Esophagus squamous epithelium (tissue), 5 donors: ENCODE measurements at regions not wholly inside any gene's neighbourhood (a gene's known extent, or its start where the extent isn't known, plus 50 kb on each side); places are given as distances from the start of the nearest gene placed in this dataset.

ENCODE experiments used
- DNase-seq: peaks from one replicate; lab custom pipeline; 2025; lab: John Stamatoyannopoulos, UW
- H3K27ac ChIP-seq, 4 donors: fragments of 200-600 bp; sonication (generic); one replicate each; pipeline ENCODE4 v1.5.1; 2016 to 2019; ENCODE audit warnings: mild to moderate bottlenecking in 1 of 4
- H3K27me3 ChIP-seq, 4 donors: fragments of 200-600 bp; sonication (generic); 1 replicate in 3 of 4; 2 replicates in 1 of 4; pipeline versions ENCODE4 v1.5.1 to v1.6.0; 2017 to 2021; ENCODE audit warnings: antibody characterized with exemption in 1 of 4
- H3K36me3 ChIP-seq, 3 donors: fragments of 200-600 bp; sonication (generic); one replicate each; pipeline ENCODE4 v1.5.1; 2016 to 2019
- H3K4me1 ChIP-seq, 3 donors: fragments of 200-600 bp; sonication (generic); one replicate each; pipeline ENCODE4 v1.5.1; 2017 to 2019
- H3K4me3 ChIP-seq, 4 donors: fragments of 200-600 bp; sonication (generic); 1 replicate in 3 of 4; 2 replicates in 1 of 4; pipeline ENCODE4 v1.5.1; 2016 to 2019; ENCODE audit warnings: mild to moderate bottlenecking in 2 of 4, moderate library complexity in 1 of 4
- H3K9me3 ChIP-seq, 3 donors: fragments of 200-600 bp; sonication (generic); one replicate each; pipeline ENCODE4 v1.5.1; 2016 to 2019
- POLR2A ChIP-seq, 4 donors: fragments of 450-650 bp; IDR thresholded peaks; one replicate each; pipeline ENCODE4 v1.6.1; 2017; ENCODE audit warnings: antibody characterized with exemption in 4 of 4, mild to moderate bottlenecking in 4 of 4, moderate library complexity in 3 of 4
- WGBS, 2 donors: methylation state at CpG; one replicate each; pipeline ENCODE4 v1.1.5; 2018; 5-methylcytosine and 5-hydroxymethylcytosine counted together
- intact Hi-C: fragments of 100-400 bp; cut with DNase I; formaldehyde crosslinking; loops from one replicate; pipeline ENCODE4 v1.15.0; 2022
- TF ChIP-seq, protein P1 (sequence below), 6 experiments: fragments of 450-650 bp in 4 of 6; fragments of 200-600 bp in 2 of 6; sonication (generic) in 2 of 6; IDR thresholded peaks; one replicate each; pipeline ENCODE4 v1.5.1; 2016 to 2019; ENCODE audit warnings: antibody characterized with exemption in 6 of 6, mild to moderate bottlenecking in 4 of 6, moderate library complexity in 4 of 6
- donor health status: DM: yes; HTN: yes; CAD: no.

DNA sequence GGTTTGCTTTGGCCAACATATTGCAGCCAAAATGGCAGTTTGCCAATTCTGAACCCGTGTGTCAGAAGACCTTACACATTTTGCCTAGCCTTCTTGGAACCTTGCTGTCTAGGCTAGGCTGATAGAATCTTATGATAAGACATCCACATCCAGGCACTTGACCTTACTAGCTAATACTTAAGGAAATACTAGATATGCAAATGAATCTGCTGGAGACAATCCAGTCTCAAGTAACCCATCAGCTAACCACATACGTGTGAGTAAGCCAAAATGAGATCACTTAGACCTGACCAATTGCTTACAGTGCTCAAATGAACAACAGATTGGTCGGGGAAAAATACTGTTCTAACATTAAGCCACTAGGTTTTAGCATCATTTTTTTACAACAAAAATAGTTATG, 1504.6 kb upstream of the CDH9 start:
- DNase-seq = no peak
- no peaks in the 10 kb centered on the region for H3K9me3 ChIP-seq

DNA sequence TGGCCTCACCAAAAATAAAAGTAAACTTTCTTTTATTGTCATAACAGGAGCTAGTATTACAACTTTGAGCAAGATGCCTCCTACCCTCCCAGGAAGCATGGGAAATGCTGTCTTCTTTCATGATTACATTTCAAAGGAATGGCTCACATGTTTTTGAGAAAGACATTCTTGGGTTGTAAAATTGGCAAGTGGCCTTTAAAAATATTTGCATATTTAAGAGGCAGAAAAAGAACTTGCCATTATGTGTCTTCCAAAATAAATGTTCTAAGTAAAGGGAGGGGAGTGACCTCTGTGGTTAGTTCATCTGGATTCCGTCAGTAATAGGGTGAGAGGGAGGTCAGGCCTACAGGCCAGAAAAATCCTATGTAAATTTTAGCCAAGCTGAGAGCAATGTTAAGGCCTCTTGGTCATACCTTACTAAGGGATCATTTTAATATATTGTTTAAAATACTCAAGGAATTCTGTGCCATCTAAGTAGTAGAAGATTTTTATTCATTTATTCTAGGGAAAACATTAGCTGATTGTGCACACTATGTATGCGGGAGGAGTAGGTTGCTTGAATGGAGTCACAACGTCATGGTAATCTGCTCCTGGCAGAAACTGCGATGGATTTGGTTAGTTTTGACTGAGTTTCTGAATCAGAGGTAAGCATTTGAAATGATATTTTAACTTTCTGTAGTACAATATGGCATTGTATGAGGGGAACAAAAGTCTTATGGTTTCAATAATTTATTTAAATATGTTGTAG, 1485.7 kb upstream of the CDH9 start:
- DNase-seq = no peak
- no peak for TF ChIP-seq POLR2A (IDR thresholded peaks at IDR 0.05)
- TF ChIP-seq, protein P1, sequence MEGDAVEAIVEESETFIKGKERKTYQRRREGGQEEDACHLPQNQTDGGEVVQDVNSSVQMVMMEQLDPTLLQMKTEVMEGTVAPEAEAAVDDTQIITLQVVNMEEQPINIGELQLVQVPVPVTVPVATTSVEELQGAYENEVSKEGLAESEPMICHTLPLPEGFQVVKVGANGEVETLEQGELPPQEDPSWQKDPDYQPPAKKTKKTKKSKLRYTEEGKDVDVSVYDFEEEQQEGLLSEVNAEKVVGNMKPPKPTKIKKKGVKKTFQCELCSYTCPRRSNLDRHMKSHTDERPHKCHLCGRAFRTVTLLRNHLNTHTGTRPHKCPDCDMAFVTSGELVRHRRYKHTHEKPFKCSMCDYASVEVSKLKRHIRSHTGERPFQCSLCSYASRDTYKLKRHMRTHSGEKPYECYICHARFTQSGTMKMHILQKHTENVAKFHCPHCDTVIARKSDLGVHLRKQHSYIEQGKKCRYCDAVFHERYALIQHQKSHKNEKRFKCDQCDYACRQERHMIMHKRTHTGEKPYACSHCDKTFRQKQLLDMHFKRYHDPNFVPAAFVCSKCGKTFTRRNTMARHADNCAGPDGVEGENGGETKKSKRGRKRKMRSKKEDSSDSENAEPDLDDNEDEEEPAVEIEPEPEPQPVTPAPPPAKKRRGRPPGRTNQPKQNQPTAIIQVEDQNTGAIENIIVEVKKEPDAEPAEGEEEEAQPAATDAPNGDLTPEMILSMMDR (IDR thresholded peaks at IDR 0.05) = no peak
- WGBS, 2 donors = 53 to 62% methylated on average over 4 of the region's 4 CpGs
- no peaks in the 10 kb centered on the region for H3K9me3 ChIP-seq
- no peak overlapping the region for H3K4me3 ChIP-seq
- H3K36me3 ChIP-seq = no peaks in the 10 kb centered on the region
- H3K27me3 ChIP-seq = no peaks in the 10 kb centered on the region
- no peaks in the 10 kb centered on the region for H3K4me1 ChIP-seq
- intact Hi-C loops = no loop called here
- H3K27ac ChIP-seq = peak overlapping the region in 1 of 4 donors; percentile 49

More for the DNA sequence above, 1504.6 kb upstream of the CDH9 start:
- TF ChIP-seq, protein P1 (IDR thresholded peaks at IDR 0.05) = no peak
- intact Hi-C loops = no loop called here
- Histone ChIP-seq H3K36me3 (no peaks in the 10 kb centered on the region), H3K27ac (no peak overlapping the region), H3K4me1 (no peaks in the 10 kb centered on the region), H3K27me3 (no peaks in the 10 kb centered on the region), H3K4me3 (no peak overlapping the region)
- 35 to 51% methylated on average over 3 of the region's 3 CpGs for WGBS, 2 donors

DNA sequence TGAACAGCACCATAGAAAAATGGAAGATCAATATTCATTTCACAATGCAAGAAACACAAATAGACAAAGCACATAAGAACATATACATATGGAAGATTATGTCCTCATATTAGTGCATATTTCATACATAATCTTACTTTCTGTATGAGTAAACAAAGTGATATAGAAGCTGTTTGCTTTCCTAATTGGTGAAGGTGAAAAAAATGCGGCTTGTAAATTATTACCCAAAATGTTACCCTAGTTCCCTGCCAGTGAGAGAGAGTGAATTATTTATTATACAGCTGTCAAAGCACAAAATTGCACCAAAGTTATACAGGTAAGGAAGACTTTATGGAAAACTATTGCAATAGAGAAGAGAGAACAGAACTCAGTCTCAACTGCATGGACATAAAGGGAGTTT, 1485.0 kb upstream of the CDH9 start:
- WGBS, 2 donors = 86 to 95% methylated on average over 1 of the region's 1 CpG
- intact Hi-C loops = no loop called here
- no peaks in the 10 kb centered on the region for H3K4me1 ChIP-seq
- TF ChIP-seq, protein P1 (IDR thresholded peaks at IDR 0.05) = no peak
- no peak for TF ChIP-seq POLR2A (IDR thresholded peaks at IDR 0.05)
- H3K4me3 ChIP-seq = no peak overlapping the region
- no peaks in the 10 kb centered on the region for H3K36me3 ChIP-seq
- H3K9me3 ChIP-seq = no peaks in the 10 kb centered on the region
- no peaks in the 10 kb centered on the region for H3K27me3 ChIP-seq
- DNase-seq = no peak
- no peak overlapping the region for H3K27ac ChIP-seq

DNA sequence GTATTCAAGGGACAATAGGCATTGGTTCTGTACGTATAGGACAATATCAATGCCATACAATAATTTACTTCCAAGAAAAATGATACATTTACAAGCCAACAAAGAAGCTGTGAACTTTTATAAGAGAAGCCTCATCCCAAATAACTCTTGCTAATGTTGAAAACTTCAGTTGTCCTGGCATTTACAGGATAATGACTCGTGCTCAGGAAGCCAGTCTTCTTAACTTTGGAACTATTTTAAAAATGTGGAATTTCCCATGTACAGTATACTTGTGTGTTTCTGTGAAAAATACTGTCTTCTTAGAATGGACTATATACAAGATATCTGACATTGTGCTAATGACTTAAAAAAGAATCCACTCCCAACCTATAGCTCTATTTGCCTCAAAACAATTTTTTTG, 1479.3 kb upstream of the CDH9 start:
- Histone ChIP-seq H3K27ac (no peak overlapping the region), H3K4me1 (no peaks in the 10 kb centered on the region), H3K9me3 (no peaks in the 10 kb centered on the region), H3K4me3 (no peak overlapping the region), H3K27me3 (no peaks in the 10 kb centered on the region), H3K36me3 (no peaks in the 10 kb centered on the region)
- TF ChIP-seq, protein P1 (IDR thresholded peaks at IDR 0.05) = no peak
- TF ChIP-seq POLR2A (IDR thresholded peaks at IDR 0.05) = no peak
- 42 to 58% methylated on average over 2 of the region's 2 CpGs for WGBS, 2 donors
- DNase-seq = no peak
- intact Hi-C loops = no loop called here

DNA sequence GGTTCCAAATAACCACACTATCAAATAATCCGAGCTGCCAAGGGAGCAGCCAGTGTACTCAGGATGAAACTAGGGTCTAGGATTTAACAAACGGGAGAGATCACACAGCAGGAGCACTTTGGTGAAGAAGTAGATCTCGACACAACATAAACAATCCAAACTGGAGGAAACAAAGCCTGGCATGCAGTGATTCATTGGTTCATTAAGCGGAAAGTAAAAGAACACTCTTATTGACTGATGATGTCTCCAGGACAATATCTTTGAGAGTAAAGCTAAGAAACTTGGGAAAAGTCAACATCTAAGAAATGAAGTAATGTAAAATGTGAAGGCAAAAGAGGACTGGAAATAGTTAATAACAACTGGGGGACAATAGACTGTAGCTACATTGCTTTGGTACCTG, 1478.3 kb upstream of the CDH9 start:
- no peaks in the 10 kb centered on the region for H3K9me3 ChIP-seq
- intact Hi-C loops = no loop called here
- H3K36me3 ChIP-seq = no peaks in the 10 kb centered on the region
- no peaks in the 10 kb centered on the region for H3K4me1 ChIP-seq
- TF ChIP-seq POLR2A (IDR thresholded peaks at IDR 0.05) = no peak
- TF ChIP-seq, protein P1 (IDR thresholded peaks at IDR 0.05) = no peak
- no peak for DNase-seq
- no peak overlapping the region for H3K27ac ChIP-seq
- no peaks in the 10 kb centered on the region for H3K27me3 ChIP-seq
- 31 to 42% methylated on average over 4 of the region's 4 CpGs for WGBS, 2 donors
- no peak overlapping the region for H3K4me3 ChIP-seq
